ENCODE measurements at regions not wholly inside any gene's neighbourhood (a gene's known extent, or its start where the extent isn't known, plus 50 kb on each side); places are given as distances from the start of the nearest gene placed in this dataset.

DNA sequence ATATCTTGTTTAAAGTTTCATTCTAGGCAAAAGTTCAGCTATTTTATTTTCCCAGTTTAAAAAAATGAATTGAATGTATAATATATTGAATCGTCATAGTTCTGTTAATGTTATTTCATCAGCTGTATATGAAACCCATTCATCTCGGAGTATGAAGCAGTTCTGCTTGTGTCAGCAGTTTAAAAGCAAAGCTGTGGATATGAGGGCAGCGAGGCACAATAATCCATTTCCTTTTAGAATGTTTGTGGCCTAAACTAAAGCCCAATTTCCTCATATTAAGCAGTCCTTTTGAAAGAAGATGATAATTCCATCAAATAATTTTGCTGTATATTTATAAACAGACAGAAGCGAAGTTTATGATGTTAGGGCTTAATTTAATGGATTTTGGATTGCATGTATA lies 300.1 kb downstream of the SAMD5 start:
- DNase-seq: no peak
- TF ChIP-seq GATA1 (IDR thresholded peaks at IDR 0.05; ENCODE audit: low read depth, low read length): no peak
- no peak for TF ChIP-seq POLR2A (IDR thresholded peaks at IDR 0.05; ENCODE audit: low read length)

DNA sequence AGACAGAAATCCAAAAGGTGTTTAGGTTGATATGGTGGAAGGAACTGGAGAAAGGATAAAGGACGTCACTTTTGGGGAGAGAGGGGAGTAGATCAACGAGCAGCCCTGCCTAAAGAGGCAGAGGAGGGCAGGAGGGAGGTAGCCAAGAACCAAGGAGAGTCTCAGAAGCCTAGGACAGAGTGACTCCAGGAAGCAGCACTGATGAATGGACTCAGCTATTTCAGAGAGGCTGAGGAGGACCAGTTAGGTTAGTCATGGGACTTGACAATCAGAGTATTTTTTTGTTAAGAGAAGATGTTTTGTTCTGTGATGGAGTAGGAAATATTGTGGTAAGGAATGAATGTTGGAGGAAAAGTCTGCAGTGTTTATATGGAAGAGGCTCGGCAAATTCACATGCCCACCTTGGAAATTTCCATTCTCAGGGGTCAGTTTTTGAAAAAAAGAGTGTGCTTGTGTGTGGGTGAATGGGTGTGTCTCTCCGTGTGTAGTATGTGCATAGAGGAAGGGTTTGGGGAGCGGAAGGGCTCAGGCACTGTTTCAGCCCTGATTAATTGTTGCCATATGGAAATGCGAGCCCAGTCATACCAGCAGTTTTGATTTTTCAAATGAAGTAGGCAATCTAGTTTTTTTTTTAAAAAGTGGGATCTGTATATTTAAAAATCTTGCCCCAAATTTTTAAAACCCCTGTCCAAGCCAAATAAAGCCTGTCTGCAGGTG lies 303.6 kb downstream of the SAMD5 start:
- no peak for TF ChIP-seq GATA1 (IDR thresholded peaks at IDR 0.05; ENCODE audit: low read depth, low read length)
- TF ChIP-seq POLR2A (IDR thresholded peaks at IDR 0.05; ENCODE audit: low read length): no peak
- no peak for DNase-seq

DNA sequence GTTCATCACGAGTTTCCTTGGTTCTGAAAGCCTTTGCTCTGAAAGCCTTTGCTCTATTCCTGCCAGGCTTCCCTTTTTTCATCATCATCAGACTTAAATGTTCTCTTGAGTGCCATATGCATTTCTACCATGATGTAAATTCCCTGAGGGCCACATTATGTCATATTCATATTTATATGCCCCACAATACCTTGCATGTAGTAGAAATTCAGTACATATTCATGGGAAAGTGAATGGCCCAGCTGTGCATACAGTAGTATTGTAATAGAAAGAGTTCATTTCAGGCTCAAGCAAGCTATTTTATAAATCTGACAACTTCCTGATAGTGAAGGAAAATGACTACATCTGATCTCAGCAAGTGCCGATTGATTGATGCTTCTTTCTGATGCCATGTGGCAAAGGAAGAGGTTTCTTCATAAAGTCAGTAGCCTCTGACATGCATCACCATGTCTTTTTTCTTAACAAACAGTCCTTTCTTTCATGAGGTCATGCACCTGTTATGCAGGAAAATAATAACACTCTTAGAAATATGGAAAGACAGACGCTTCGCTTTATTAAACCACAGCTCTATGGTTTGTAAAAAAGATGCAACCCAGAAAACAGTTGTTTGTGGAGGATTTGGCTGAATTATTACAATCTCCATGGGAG lies 308.7 kb downstream of the SAMD5 start:
- TF ChIP-seq GATA1 (IDR thresholded peaks at IDR 0.05; ENCODE audit: low read depth, low read length) (no peak), POLR2A (IDR thresholded peaks at IDR 0.05; ENCODE audit: low read length) (no peak)
- DNase-seq: no peak

DNA sequence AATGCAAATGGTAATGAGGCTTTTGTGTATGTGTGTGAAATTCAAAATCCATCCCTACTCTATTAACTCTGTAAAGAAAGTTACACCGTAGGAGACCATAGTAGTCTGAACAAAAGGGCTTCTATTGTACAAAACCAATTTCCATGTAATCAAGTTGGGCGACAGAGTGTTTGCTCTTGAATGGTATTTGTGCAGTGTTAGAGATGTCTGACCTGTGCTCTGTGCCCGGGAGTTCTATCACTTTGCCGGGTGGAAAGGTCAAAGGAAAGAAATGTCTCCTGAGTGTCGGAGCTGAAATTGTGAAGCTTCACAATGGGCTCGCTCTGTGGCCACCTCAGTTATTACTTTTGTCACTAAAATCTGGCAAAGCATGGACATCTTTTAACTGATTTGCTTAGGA lies 312.0 kb downstream of the SAMD5 start:
- TF ChIP-seq POLR2A (IDR thresholded peaks at IDR 0.05; ENCODE audit: low read length): no peak
- TF ChIP-seq GATA1 (IDR thresholded peaks at IDR 0.05; ENCODE audit: low read depth, low read length): no peak
- DNase-seq: no peak

DNA sequence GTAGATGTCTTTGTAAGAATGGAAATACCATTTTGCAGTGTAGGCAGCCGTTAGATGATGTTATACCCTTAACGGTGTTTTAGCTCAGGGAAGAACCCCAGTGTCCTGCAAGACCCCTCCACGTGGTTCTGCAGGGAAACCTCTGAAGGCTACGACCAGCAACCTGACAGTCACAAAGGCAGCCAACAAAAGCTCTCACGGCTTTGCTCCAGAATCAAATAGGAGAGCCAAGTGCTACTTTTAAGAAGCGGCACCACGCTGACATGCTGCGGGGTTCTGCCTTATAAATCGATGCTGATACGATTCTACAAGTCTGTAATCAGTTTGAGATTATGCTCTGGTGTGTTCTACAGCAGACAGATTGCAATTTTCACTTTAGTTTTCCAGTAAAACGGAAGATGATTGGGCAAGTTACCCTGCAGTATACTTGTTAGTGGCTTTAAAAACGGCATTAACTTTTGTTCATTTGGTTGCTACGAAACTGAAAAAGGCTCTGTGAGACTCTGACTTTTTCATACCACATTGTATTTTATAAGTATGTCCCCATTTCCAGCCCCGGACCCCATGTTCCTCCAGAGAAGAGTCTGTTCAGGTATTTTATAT lies 312.9 kb downstream of the SAMD5 start:
- no peak for TF ChIP-seq GATA1 (IDR thresholded peaks at IDR 0.05; ENCODE audit: low read depth, low read length)
- no peak for TF ChIP-seq POLR2A (IDR thresholded peaks at IDR 0.05; ENCODE audit: low read length)
- no peak for DNase-seq

DNA sequence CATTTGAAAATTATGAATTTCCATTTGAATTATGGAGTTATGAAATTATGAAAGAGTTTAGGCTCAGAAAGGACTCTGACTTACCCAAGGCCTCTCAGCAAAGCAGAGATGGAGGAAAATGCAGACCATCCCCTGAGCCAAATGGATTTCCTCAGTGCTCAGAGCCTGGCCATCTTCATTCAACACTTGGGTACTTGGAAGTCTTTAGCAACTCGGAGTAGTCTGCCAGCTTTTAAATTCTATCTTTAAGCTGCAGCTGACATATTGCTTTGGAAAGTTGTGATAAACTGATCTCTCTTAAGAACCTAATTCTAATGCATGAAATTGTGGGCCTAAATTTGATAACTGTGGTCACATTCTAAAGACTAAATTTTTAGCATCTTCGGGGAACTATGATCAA lies 315.4 kb downstream of the SAMD5 start:
- no peak for DNase-seq
- TF ChIP-seq POLR2A (IDR thresholded peaks at IDR 0.05; ENCODE audit: low read length): no peak
- TF ChIP-seq GATA1 (IDR thresholded peaks at IDR 0.05; ENCODE audit: low read depth, low read length): no peak

DNA sequence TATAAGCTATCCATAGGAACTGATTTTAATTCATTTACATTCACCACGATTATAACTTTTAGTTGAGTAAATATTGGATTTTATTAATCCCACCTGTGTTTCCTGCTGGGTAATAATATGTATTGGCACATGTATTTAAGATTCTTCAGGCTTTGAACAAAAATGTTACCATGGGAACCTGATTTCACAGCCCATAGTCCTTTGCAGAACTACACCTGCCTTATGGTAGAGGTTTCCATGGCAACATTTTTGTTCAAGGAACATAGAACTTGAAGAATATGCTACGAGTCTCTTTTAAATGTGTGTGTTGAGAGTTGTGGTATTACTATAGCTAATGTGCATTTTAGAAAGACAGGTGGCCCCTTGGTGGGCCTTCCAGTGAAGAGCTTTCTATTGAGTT lies 317.4 kb downstream of the SAMD5 start:
- TF ChIP-seq POLR2A (IDR thresholded peaks at IDR 0.05; ENCODE audit: low read length): no peak
- no peak for TF ChIP-seq GATA1 (IDR thresholded peaks at IDR 0.05; ENCODE audit: low read depth, low read length)
- DNase-seq: no peak

DNA sequence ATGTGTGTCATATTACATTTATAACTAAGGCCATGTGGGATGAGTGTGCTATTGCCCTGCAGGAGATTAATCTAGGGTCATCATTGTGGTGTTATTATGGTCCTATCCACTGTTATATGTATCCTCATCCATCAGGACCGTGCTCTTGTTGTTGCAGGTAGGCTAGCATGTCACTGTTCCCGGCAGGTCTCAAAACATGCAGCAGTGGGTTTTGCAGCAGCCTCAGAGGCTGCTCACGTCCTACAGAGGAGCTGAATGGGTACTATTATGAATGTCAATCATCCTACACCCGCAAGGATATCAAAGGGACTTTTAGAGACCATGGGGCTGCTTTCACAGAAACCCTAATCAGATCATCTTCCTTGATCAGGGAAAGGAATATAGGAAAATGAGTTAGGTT lies 318.2 kb downstream of the SAMD5 start:
- TF ChIP-seq GATA1 (IDR thresholded peaks at IDR 0.05; ENCODE audit: low read depth, low read length): no peak
- no peak for TF ChIP-seq POLR2A (IDR thresholded peaks at IDR 0.05; ENCODE audit: low read length)
- no peak for DNase-seq

DNA sequence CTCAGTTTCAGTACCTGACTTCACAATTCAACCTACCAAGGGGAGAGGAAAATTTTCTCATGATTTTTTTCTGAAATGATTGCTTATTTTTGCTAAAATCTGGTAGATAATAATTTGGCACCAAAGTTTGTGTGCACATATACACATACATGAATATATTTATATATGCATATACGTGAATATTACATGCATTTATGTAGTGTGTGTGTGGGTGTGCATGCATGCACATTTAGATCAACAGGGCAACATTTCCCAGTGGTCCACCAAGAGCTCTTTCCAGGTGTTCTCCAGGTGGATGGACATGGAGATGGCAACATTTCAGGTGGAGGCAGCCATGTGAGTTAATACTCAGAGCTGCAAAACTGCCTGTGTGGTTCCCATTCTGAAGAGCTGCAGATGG lies 320.9 kb downstream of the SAMD5 start:
- DNase-seq: no peak
- TF ChIP-seq POLR2A (IDR thresholded peaks at IDR 0.05; ENCODE audit: low read length) (no peak), GATA1 (IDR thresholded peaks at IDR 0.05; ENCODE audit: low read depth, low read length) (no peak)

DNA sequence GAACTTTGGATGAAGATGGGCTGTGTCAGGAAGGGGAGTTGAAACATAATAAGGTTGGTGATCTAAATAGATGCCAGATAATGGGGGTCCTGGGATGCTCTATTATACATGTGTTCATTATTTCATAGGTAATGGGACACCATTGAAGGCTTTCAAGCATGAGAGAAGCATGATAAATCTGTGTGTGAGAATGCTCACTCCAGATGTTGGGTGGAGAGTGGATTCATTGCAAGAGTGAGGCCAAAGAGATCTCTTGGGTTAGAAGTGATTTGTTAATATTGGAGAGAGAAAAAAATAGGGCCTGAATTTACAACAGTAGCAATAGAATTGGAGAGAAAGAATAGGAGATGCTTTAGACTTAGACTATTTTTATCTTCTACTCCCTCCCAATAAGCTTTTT lies 321.3 kb downstream of the SAMD5 start:
- DNase-seq: no peak
- no peak for TF ChIP-seq POLR2A (IDR thresholded peaks at IDR 0.05; ENCODE audit: low read length)
- no peak for TF ChIP-seq GATA1 (IDR thresholded peaks at IDR 0.05; ENCODE audit: low read depth, low read length)

DNA sequence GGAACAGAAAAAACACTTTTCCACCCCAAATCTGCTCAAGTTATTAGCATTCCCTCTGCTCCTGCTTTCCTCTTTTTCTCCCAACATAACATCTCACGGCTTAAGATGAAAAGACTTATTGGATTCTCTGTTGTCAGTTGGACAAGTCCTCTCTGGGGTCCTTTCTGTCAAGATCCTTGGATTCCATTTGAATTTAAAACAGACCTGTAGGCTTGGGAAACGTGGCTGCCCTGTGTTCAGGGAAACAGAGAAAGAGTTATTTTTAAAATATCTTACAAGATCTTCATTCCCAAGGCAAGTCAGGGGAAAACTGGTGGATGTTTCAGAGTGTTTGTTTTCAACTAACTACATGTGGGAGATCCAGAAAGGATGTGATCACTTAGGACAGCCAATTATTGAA lies 322.9 kb downstream of the SAMD5 start:
- no peak for DNase-seq
- TF ChIP-seq POLR2A (IDR thresholded peaks at IDR 0.05; ENCODE audit: low read length): no peak
- TF ChIP-seq GATA1 (IDR thresholded peaks at IDR 0.05; ENCODE audit: low read depth, low read length): no peak

DNA sequence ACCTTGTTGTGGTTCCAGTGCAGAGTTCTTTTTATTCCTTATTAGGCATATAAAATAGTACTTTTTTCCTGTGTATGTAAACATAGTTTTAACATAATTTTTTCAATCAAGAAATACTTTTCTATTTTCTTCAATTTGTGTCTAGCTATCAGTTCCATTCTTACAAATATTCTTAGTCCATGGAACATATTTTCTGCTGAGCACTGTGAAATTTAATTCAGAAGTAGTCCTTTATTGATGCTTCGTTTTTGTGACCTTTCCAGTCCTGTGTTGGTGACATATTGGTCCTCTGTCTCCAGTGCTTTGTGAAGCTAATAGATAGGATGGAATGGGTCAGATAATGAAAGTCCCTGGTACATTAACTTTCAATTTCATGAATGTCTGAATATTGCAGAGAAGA lies 325.1 kb downstream of the SAMD5 start:
- DNase-seq: no peak
- TF ChIP-seq GATA1 (IDR thresholded peaks at IDR 0.05; ENCODE audit: low read depth, low read length) (no peak), POLR2A (IDR thresholded peaks at IDR 0.05; ENCODE audit: low read length) (no peak)

DNA sequence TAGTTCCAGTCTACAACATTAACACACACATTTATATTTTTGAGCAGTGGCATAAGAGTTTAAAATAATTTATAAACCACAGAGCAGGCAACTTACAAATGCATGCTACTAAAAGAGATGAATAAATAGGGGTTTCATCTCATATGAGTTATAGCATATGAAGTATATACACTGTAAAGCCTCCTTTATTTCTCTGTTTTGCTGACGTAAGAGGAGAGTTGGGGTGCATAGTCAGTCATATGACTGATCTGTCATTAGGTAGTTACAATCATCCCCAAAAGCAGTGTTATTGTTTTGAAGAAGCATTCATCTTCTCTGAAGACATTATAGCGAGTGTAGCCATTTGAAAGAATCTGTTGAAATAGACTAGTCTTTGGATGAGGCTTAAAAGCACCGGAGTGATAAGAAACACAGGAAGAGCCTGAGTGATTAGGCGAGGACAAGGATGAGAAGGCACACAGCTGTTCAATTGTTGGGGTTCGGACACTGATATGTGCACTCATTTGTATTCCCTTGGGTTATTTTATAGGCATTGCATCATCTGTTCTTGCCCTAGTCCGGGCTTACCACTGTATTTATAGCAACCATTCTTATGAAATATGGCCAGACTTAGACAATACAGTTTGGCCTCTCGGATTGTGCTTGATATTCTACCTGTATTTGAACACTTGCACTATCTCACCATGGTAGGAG lies 325.7 kb downstream of the SAMD5 start:
- DNase-seq: no peak
- TF ChIP-seq GATA1 (IDR thresholded peaks at IDR 0.05; ENCODE audit: low read depth, low read length): no peak
- no peak for TF ChIP-seq POLR2A (IDR thresholded peaks at IDR 0.05; ENCODE audit: low read length)

DNA sequence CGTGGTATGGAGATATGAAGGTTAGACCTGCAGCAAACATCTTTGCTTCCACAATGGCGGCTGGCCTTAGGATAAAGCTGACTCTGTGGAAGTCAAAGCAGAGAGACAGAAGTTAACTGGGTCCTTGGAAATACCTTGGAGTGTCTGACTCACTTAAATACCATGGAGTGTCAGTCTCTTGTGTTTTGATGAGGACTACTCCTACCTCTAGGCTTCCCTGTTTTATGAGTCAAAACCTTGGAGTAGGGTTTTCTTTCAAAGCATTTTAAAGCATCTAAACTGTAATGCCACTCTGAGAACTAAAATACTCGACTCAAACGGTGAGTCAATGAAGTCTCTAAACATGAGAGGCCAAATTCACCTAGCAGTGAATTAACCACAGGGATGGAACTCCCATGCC lies 329.1 kb downstream of the SAMD5 start:
- no peak for TF ChIP-seq GATA1 (IDR thresholded peaks at IDR 0.05; ENCODE audit: low read depth, low read length)
- TF ChIP-seq POLR2A (IDR thresholded peaks at IDR 0.05; ENCODE audit: low read length): no peak
- DNase-seq: no peak
